HFFc6 (cell line): ENCODE measurements at regions not wholly inside any gene's neighbourhood (a gene's known extent, or its start where the extent isn't known, plus 50 kb on each side); places are given as distances from the start of the nearest gene placed in this dataset.
A peak's percentile ranks its signal among the peaks of the same experiment; 100 is the strongest.

Experiments
- DNase-seq: peaks from one replicate; pipeline ENCODE4 v3.0.0-alpha.2; 2018
- H3K27ac Mint-ChIP-seq: 2 replicates; pipeline ENCODE4 v1.8.0; 2020; ENCODE audit warnings: mild to moderate bottlenecking, mixed read lengths
- H3K27me3 Mint-ChIP-seq: 2 replicates; pipeline ENCODE4 v1.8.0; 2021; ENCODE audit warnings: mild to moderate bottlenecking, moderate library complexity, mixed read lengths; ENCODE audit not compliant: insufficient read depth
- H3K36me3 Mint-ChIP-seq: 2 replicates; pipeline ENCODE4 v1.8.0; 2021; ENCODE audit warnings: low read depth, mixed read lengths
- H3K4me1 Mint-ChIP-seq: 2 replicates; pipeline ENCODE4 v1.8.0; 2020; ENCODE audit warnings: low read depth, mixed read lengths
- H3K4me3 Mint-ChIP-seq: 2 replicates; pipeline ENCODE4 v1.8.0; 2020; ENCODE audit warnings: mild to moderate bottlenecking, moderate library complexity, mixed read lengths
- H3K9me3 Mint-ChIP-seq: 2 replicates; pipeline ENCODE4 v1.8.0; 2020; ENCODE audit warnings: mild to moderate bottlenecking, mixed read lengths
- CTCF ChIP-seq: fragments of 200-600 bp; sonication (generic); IDR thresholded peaks from 2 replicates; pipeline ENCODE4 v1.5.0; 2021; ENCODE audit warnings: antibody characterized with exemption, mild to moderate bottlenecking

GRCh38 chr14:29140016-29140415, 373.4 kb downstream of the FOXG1 start:
- no peak for TF ChIP-seq CTCF
- peaks cover 49% of the 10 kb centered on the region for H3K4me1 Mint-ChIP-seq
- DNase-seq, result no peak
- no peaks in the 10 kb centered on the region; the same call in 1 of the 2 replicates for H3K27me3 Mint-ChIP-seq
- H3K9me3 Mint-ChIP-seq, result no peaks in the 10 kb centered on the region
- H3K36me3 Mint-ChIP-seq, result no peaks in the 10 kb centered on the region
- no peak overlapping the region for H3K4me3 Mint-ChIP-seq
- H3K27ac Mint-ChIP-seq, result no peak overlapping the region

GRCh38 chr14:29144621-29145020, 378.0 kb downstream of the FOXG1 start:
- H3K27me3 Mint-ChIP-seq, result no peaks in the 10 kb centered on the region
- H3K4me3 Mint-ChIP-seq, result peak overlapping the region; percentile 67
- no peaks in the 10 kb centered on the region for H3K9me3 Mint-ChIP-seq
- peaks cover 55% of the 10 kb centered on the region for H3K4me1 Mint-ChIP-seq
- no peaks in the 10 kb centered on the region for H3K36me3 Mint-ChIP-seq
- peak overlapping the region; percentile 85 for H3K27ac Mint-ChIP-seq
- no peak for TF ChIP-seq CTCF
- DNase-seq, result peak; percentile 90

- Mint-ChIP-seq H3K4me1 (peaks cover 34% of the 10 kb centered on the region), H3K27me3 (no peaks in the 10 kb centered on the region), H3K27ac (no peak overlapping the region), H3K36me3 (peaks cover 7% of the 10 kb centered on the region), H3K4me3 (no peak overlapping the region), H3K9me3 (peaks cover 7% of the 10 kb centered on the region; the same call in 1 of the 2 replicates)
- DNase-seq, result no peak
- TF ChIP-seq CTCF, result no peak
Measured at GRCh38 chr14:29148221-29148620, 381.6 kb downstream of the FOXG1 start.

GRCh38 chr14:29149798-29150197, 383.2 kb downstream of the FOXG1 start:
- Mint-ChIP-seq H3K4me3 (no peak overlapping the region), H3K9me3 (peaks cover 7% of the 10 kb centered on the region; the same call in 1 of the 2 replicates), H3K27ac (no peak overlapping the region), H3K36me3 (peaks cover 7% of the 10 kb centered on the region), H3K27me3 (no peaks in the 10 kb centered on the region), H3K4me1 (peaks cover 22% of the 10 kb centered on the region)
- no peak for TF ChIP-seq CTCF
- no peak for DNase-seq

GRCh38 chr14:29150659-29151058, 384.1 kb downstream of the FOXG1 start:
- no peak for DNase-seq
- no peak overlapping the region for H3K4me3 Mint-ChIP-seq
- peaks cover 7% of the 10 kb centered on the region for H3K36me3 Mint-ChIP-seq
- TF ChIP-seq CTCF, result no peak
- H3K27ac Mint-ChIP-seq, result no peak overlapping the region
- peaks cover 7% of the 10 kb centered on the region; the same call in 1 of the 2 replicates for H3K9me3 Mint-ChIP-seq
- H3K4me1 Mint-ChIP-seq, result peaks cover 13% of the 10 kb centered on the region
- no peaks in the 10 kb centered on the region for H3K27me3 Mint-ChIP-seq

- no peaks in the 10 kb centered on the region for H3K27me3 Mint-ChIP-seq
Measured at GRCh38 chr14:29156096-29156495, 389.5 kb downstream of the FOXG1 start.

More at GRCh38 chr14:29156096-29156495, 389.5 kb downstream of the FOXG1 start:
- no peak for DNase-seq
- TF ChIP-seq CTCF, result no peak
- Mint-ChIP-seq H3K4me1 (no peaks in the 10 kb centered on the region), H3K36me3 (peaks cover 2% of the 10 kb centered on the region), H3K4me3 (no peak overlapping the region), H3K27ac (no peak overlapping the region), H3K9me3 (0 out of 2 replicates have a peak, but pooled peaks cover 1% of the 10 kb centered on the region)
